Liver (tissue), 2 donors: ENCODE measurements at regions not wholly inside any gene's neighbourhood (a gene's known extent, or its start where the extent isn't known, plus 50 kb on each side); places are given as distances from the start of the nearest gene placed in this dataset.

Experiments
- HNF4A ChIP-seq, 2 donors: conservative IDR thresholded peaks; 2 replicates each; pipeline ENCODE4 v1.6.1; 2016; ENCODE audit warnings: antibody characterized with exemption in 2 of 2, mild to moderate bottlenecking in 2 of 2
- TAF1 ChIP-seq: conservative IDR thresholded peaks from 2 replicates; pipeline ENCODE4 v1.6.1; 2016; ENCODE audit warnings: antibody characterized with exemption, mild to moderate bottlenecking
- donor health status: healthy.

DNA sequence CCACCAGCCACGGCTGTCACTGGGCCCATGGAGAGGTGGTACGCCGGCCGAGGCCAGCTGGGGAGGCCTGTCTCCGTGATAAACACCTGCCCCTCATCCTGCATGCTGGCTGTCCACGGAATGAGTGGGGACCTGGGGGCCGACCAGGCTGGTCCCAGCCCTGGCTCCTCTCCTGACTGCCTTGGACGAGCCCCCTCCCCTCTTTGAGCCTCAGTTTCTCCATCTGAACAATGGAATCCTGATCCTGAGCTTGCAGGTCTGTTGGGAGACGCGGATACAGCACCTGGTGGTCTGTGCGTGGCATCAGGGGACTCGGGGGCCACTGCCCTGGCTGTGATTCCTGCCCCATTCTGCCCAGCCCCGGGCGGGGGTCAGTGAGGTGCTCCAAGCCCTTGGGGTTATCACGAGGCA lies 109.9 kb downstream of the MICALL2 start:
- TF ChIP-seq HNF4A (conservative IDR thresholded peaks at IDR 0.05) (no peak), TAF1 (no peak)
